Neural cell (in vitro differentiated cells): ENCODE measurements at regions not wholly inside any gene's neighbourhood (a gene's known extent, or its start where the extent isn't known, plus 50 kb on each side); places are given as distances from the start of the nearest gene placed in this dataset.

Experiments
- small RNA-seq, 3 experiments: library from RNA; depleted of rRNA; stranded (forward); fragments of <200 nt; gene quantifications; one replicate each; pipeline ENCODE3, GENCODE V24; 2012

Small RNAs in the stretch of these regions (small RNA-seq; reads per million reads assigned to genes)
- gene RF00004 (0 to 0.08 (median 0) reads per million in 3 experiments), gene RPL32P9 (0 reads per million in 3 experiments)
